H1 (cell line): ENCODE measurements at regions not wholly inside any gene's neighbourhood (a gene's known extent, or its start where the extent isn't known, plus 50 kb on each side); places are given as distances from the start of the nearest gene placed in this dataset.

Experiments
- CTCF ChIA-PET: fragments of 300-600 bp; sonication (Branson Sonifier 250); formaldehyde crosslinking; loops from one replicate; lab custom pipeline; 2021; ENCODE audit not compliant: partially characterized antibody; lab: Charles Lee
- POLR2A ChIA-PET: fragments of 300-600 bp; sonication (Branson Sonifier 250); formaldehyde crosslinking; loops from one replicate; lab custom pipeline; 2021; ENCODE audit warnings: inconsistent platforms; ENCODE audit not compliant: partially characterized antibody; lab: Charles Lee
- DNase-seq, 2 experiments: peaks; one replicate each; pipeline versions ENCODE4 v3.0.0 to v3.0.0-alpha.2; 2010 to 2022; ENCODE audit warnings: low spot score in 2 of 2, low read depth in 1 of 2, mixed read lengths in 1 of 2
- FAIRE-seq: peaks from 2 replicates; lab custom pipeline; 2011; peaks lifted over from hg19 to GRCh38; lab: Jason Lieb, UNC
- H2AFZ ChIP-seq: 2 replicates; pipeline ENCODE4 v1.8.1; 2012; ENCODE audit warnings: low read length, inconsistent platforms
- H2AK5ac ChIP-seq: 2 replicates; pipeline ENCODE4 v1.6.1; 2013; ENCODE audit warnings: low read depth, low read length
- H2BK120ac ChIP-seq: replicated peaks from 2 replicates; pipeline ENCODE3; 2013; ENCODE audit warnings: low read depth, low read length, inconsistent platforms
- H2BK12ac ChIP-seq: 2 replicates; pipeline ENCODE4 v1.6.1; 2013; ENCODE audit warnings: low read depth, low read length
- H2BK15ac ChIP-seq: 2 replicates; pipeline ENCODE4 v1.6.1; 2013; ENCODE audit warnings: low read length
- H2BK20ac ChIP-seq: 2 replicates; pipeline ENCODE4 v1.6.1; 2013; ENCODE audit warnings: low read length
- H2BK5ac ChIP-seq: 2 replicates; pipeline ENCODE4 v1.6.1; 2013; ENCODE audit warnings: low read depth, low read length
- H3K14ac ChIP-seq: 2 replicates; pipeline ENCODE4 v1.6.1; 2013; ENCODE audit warnings: inconsistent platforms; ENCODE audit not compliant: insufficient read length
- H3K18ac ChIP-seq: 2 replicates; pipeline ENCODE4 v1.6.1; 2013; ENCODE audit warnings: low read length; ENCODE audit errors: extremely low read depth
- H3K23ac ChIP-seq: 2 replicates; pipeline ENCODE4 v1.6.1; 2013; ENCODE audit warnings: inconsistent platforms; ENCODE audit not compliant: insufficient read length
- H3K23me2 ChIP-seq: 2 replicates; pipeline ENCODE4 v1.6.1; 2013; ENCODE audit warnings: low read depth, low read length
- H3K27ac ChIP-seq: 2 replicates; pipeline ENCODE4 v1.6.1; 2011; ENCODE audit warnings: low read depth, low read length, inconsistent platforms
- H3K27me3 ChIP-seq, 4 experiments: replicated peaks in 1 of 4; 1 replicate in 1 of 4; 2 replicates in 3 of 4; pipeline versions ENCODE4 v1.6.1 to v1.8.1; 2011 to 2013; ENCODE audit warnings: low read length in 3 of 4, mild to moderate bottlenecking in 3 of 4, inconsistent platforms in 2 of 4, mixed read lengths in 2 of 4, moderate library complexity in 1 of 4; ENCODE audit not compliant: control insufficient read depth in 3 of 4, insufficient read depth in 3 of 4; ENCODE audit errors: extremely low read depth in 1 of 4
- H3K36me3 ChIP-seq, 4 experiments: 2 replicates each; pipeline versions ENCODE4 v1.6.1 to v1.8.1; 2011 to 2013; ENCODE audit warnings: mild to moderate bottlenecking in 4 of 4, low read length in 3 of 4, moderate library complexity in 2 of 4, control low read depth in 1 of 4, inconsistent platforms in 1 of 4; ENCODE audit not compliant: insufficient read depth in 4 of 4, control insufficient read depth in 2 of 4
- H3K4ac ChIP-seq: replicated peaks from 2 replicates; pipeline ENCODE3; 2013; ENCODE audit warnings: low read length, low read depth, mixed read lengths, inconsistent platforms; ENCODE audit not compliant: insufficient read length
- H3K4me1 ChIP-seq, 4 experiments: replicated peaks in 1 of 4; 1 replicate in 1 of 4; 2 replicates in 3 of 4; pipeline versions ENCODE4 v1.6.1 to v1.8.1; 2011 to 2013; ENCODE audit warnings: low read length in 3 of 4, inconsistent platforms in 2 of 4, mixed read lengths in 1 of 4; ENCODE audit not compliant: insufficient read depth in 4 of 4, control insufficient read depth in 3 of 4
- H3K4me2 ChIP-seq, 2 experiments: 2 replicates each; pipeline versions ENCODE4 v1.6.1 to v1.8.1; 2011 to 2013; ENCODE audit warnings: low read depth in 2 of 2, low read length in 2 of 2, control low read depth in 1 of 2, inconsistent platforms in 1 of 2, mild to moderate bottlenecking in 1 of 2; ENCODE audit not compliant: insufficient read depth in 1 of 2
- H3K4me3 ChIP-seq, 4 experiments: fragments of 200-600, 300-600 bp in 1 of 4; sonication (generic), shearing (Covaris generic), sonication (Bioruptor Twin) in 1 of 4; 2 replicates each; pipeline versions ENCODE4 v1.5.1 to v1.8.1; 2011 to 2016; ENCODE audit warnings: low read length in 4 of 4, low read depth in 3 of 4, control low read depth in 2 of 4, inconsistent platforms in 2 of 4, mild to moderate bottlenecking in 2 of 4, mixed read lengths in 1 of 4, moderate library complexity in 1 of 4; ENCODE audit not compliant: insufficient read depth in 2 of 4; ENCODE audit errors: extremely low read depth in 1 of 4
- H3K56ac ChIP-seq: replicated peaks from 2 replicates; pipeline ENCODE3; 2013; ENCODE audit warnings: low read depth, mild to moderate bottlenecking, mixed read lengths, low read length, inconsistent platforms; ENCODE audit not compliant: insufficient read length
- H3K79me1 ChIP-seq: 2 replicates; pipeline ENCODE4 v1.6.1; 2013; ENCODE audit warnings: low read depth, low read length, control low read depth
- H3K79me2 ChIP-seq, 2 experiments: 2 replicates each; pipeline versions ENCODE4 v1.6.1 to v1.8.1; 2012 to 2013; ENCODE audit warnings: low read length in 2 of 2, mild to moderate bottlenecking in 2 of 2, inconsistent platforms in 1 of 2; ENCODE audit not compliant: insufficient read depth in 2 of 2, control insufficient read depth in 1 of 2
- H3K9ac ChIP-seq, 4 experiments: replicated peaks in 1 of 4; 1 replicate in 1 of 4; 2 replicates in 3 of 4; pipeline versions ENCODE4 v1.6.1 to v1.8.1; 2011 to 2013; ENCODE audit warnings: low read depth in 3 of 4, low read length in 3 of 4, control low read depth in 2 of 4, mild to moderate bottlenecking in 2 of 4, moderate library complexity in 2 of 4, inconsistent platforms in 1 of 4; ENCODE audit errors: extremely low read depth in 1 of 4
- H3K9me3 ChIP-seq, 2 experiments: 2 replicates each; pipeline versions ENCODE4 v1.6.1 to v1.8.1; 2012 to 2013; ENCODE audit warnings: mild to moderate bottlenecking in 2 of 2, moderate library complexity in 2 of 2, control low read depth in 1 of 2, inconsistent platforms in 1 of 2, low read depth in 1 of 2, low read length in 1 of 2, mixed read lengths in 1 of 2; ENCODE audit not compliant: insufficient read depth in 2 of 2
- H4K20me1 ChIP-seq, 2 experiments: replicated peaks in 1 of 2; 2 replicates each; pipeline versions ENCODE3 to v1.8.1; 2011 to 2013; ENCODE audit warnings: inconsistent platforms in 2 of 2, low read length in 2 of 2, mild to moderate bottlenecking in 1 of 2; ENCODE audit not compliant: insufficient read depth in 2 of 2, control insufficient read depth in 1 of 2
- H4K5ac ChIP-seq: 2 replicates; pipeline ENCODE4 v1.6.1; 2013; ENCODE audit warnings: low read length, low read depth, mixed read lengths, inconsistent platforms; ENCODE audit not compliant: insufficient read length
- H4K8ac ChIP-seq: 2 replicates; pipeline ENCODE4 v1.8.0; 2013; ENCODE audit warnings: mild to moderate bottlenecking, moderate library complexity, low read length, inconsistent platforms; ENCODE audit not compliant: insufficient read depth; ENCODE audit errors: extremely low read depth
- H4K91ac ChIP-seq: replicated peaks from 2 replicates; pipeline ENCODE3; 2013; ENCODE audit warnings: low read length, mixed read lengths, inconsistent platforms; ENCODE audit not compliant: insufficient read length
- ASH2L ChIP-seq: fragments of 200-600, 300-600 bp; sonication (generic); IDR thresholded peaks from one replicate; pipeline ENCODE4 v1.7.1; 2017; ENCODE audit warnings: low read length
- ATF3 ChIP-seq: IDR thresholded peaks from 2 replicates; pipeline ENCODE4 v1.6.1; 2011; ENCODE audit warnings: low read depth, mild to moderate bottlenecking, low read length; ENCODE audit not compliant: insufficient read depth
- CTCF ChIP-seq, 3 experiments: IDR thresholded peaks; 1 replicate in 2 of 3; 2 replicates in 1 of 3; pipeline versions ENCODE4 v1.5.1 to v1.6.1; 2011; ENCODE audit warnings: low read length in 3 of 3, mild to moderate bottlenecking in 3 of 3, inconsistent platforms in 2 of 3, low read depth in 1 of 3, moderate library complexity in 1 of 3; ENCODE audit not compliant: insufficient read depth in 1 of 3; ENCODE audit errors: control extremely low read depth in 1 of 3
- E2F6 ChIP-seq: IDR thresholded peaks from 2 replicates; pipeline ENCODE4 v1.6.1; 2012; ENCODE audit warnings: inconsistent platforms
- JUN ChIP-seq: IDR thresholded peaks from 2 replicates; pipeline ENCODE4 v1.6.1; 2011; ENCODE audit warnings: low read depth, mild to moderate bottlenecking, improper control_type of control experiment, low read length
- RAD21 ChIP-seq, 2 experiments: IDR thresholded peaks in 1 of 2; conservative IDR thresholded peaks in 1 of 2; 2 replicates each; pipeline ENCODE4 v1.6.1; 2011; ENCODE audit warnings: low read depth in 2 of 2, low read length in 2 of 2, improper control_type of control experiment in 1 of 2, inconsistent platforms in 1 of 2, mild to moderate bottlenecking in 1 of 2, moderate library complexity in 1 of 2
- RBBP5 ChIP-seq: IDR thresholded peaks from 2 replicates; pipeline ENCODE4 v1.7.1; 2012; ENCODE audit warnings: low read depth, mild to moderate bottlenecking, inconsistent platforms, low read length, moderate library complexity, borderline replicate concordance
- RFX5 ChIP-seq: IDR thresholded peaks from 2 replicates; pipeline ENCODE4 v1.6.1; 2011; ENCODE audit warnings: low read depth, low read length, improper control_type of control experiment, borderline replicate concordance
- RNF2 ChIP-seq: fragments of 200-900, 300-1000 bp; sonication (generic); IDR thresholded peaks from 2 replicates; pipeline ENCODE4 v1.7.1; 2016; ENCODE audit warnings: borderline replicate concordance, low read depth, mild to moderate bottlenecking, antibody characterized with exemption, low read length; ENCODE audit not compliant: poor library complexity, severe bottlenecking; ENCODE audit errors: missing control alignments
- TCF12 ChIP-seq: IDR thresholded peaks from 2 replicates; pipeline ENCODE4 v1.6.1; 2011; ENCODE audit warnings: low read depth, mild to moderate bottlenecking, low read length
- WGBS, 2 experiments: shearing (Covaris generic) in 1 of 2; methylation state at CpG; one replicate each; pipeline versions ENCODE4 v1.1.6 to v1.1.7; 2013 to 2015; ENCODE audit warnings: low lambda C conversion rate in 2 of 2, mixed read lengths in 2 of 2, inconsistent platforms in 1 of 2, low coverage in 1 of 2, missing lambda C conversion rate in 1 of 2; ENCODE audit not compliant: insufficient replicate concordance in 2 of 2, insufficient coverage in 1 of 2, insufficient read length in 1 of 2; ENCODE audit errors: extremely low coverage in 1 of 2, missing lambda C conversion rate in 1 of 2; 5-methylcytosine and 5-hydroxymethylcytosine counted together

- Histone ChIP-seq H3K4me1 (peaks cover 0 to 5% (median 0%) of the 10 kb centered on the region in 4 experiments; a peak in 2 of 7 replicates), H3K14ac (no peak overlapping the region), H3K4ac (no peak overlapping the region), H3K23me2 (no peaks in the 10 kb centered on the region), H2AFZ (no peak overlapping the region), H3K4me2 (no peak overlapping the region), H3K23ac (no peak overlapping the region), H3K79me1 (no peaks in the 10 kb centered on the region), H3K9me3 (no peaks in the 10 kb centered on the region), H3K27me3 (no peaks in the 10 kb centered on the region), H3K36me3 (no peaks in the 10 kb centered on the region), H3K18ac (no peak overlapping the region), H3K27ac (no peak overlapping the region), H4K5ac (no peak overlapping the region), H2AK5ac (no peak overlapping the region), H2BK20ac (no peak overlapping the region), H3K56ac (no peak overlapping the region), H2BK12ac (no peak overlapping the region), H4K8ac (no peak overlapping the region), H2BK5ac (no peak overlapping the region), H3K79me2 (no peaks in the 10 kb centered on the region), H3K9ac (no peak overlapping the region), H2BK15ac (no peak overlapping the region), H4K91ac (no peak overlapping the region), H2BK120ac (no peak overlapping the region), H3K4me3 (no peak overlapping the region), H4K20me1 (no peaks in the 10 kb centered on the region)
- ChIA-PET POLR2A (no interaction called here), CTCF (interaction anchor here (1.2 to 1.9 kb wide), 2 partner anchors 12 to 116 kb away, joined by 3 to 4 read pairs; no protein-coding TSS in a partner anchor)
- FAIRE-seq (no peak), DNase-seq (no peak)
- 98% methylated on average over 5 of the region's 5 CpGs; no CpG with 5 or more reads in 1 of the 2 experiments for WGBS, 2 experiments
- TF ChIP-seq RBBP5 (no peak), RAD21 (IDR thresholded peaks at IDR 0.05 in 1 of 2, conservative IDR thresholded peaks at IDR 0.05 in 1 of 2; ENCODE audit: low read depth in 2 of 2, low read length in 2 of 2) (no peak), E2F6 (no peak), JUN (no peak), TCF12 (no peak), RFX5 (no peak), ATF3 (no peak), CTCF (IDR thresholded peaks at IDR 0.05; ENCODE audit: control extremely low read depth in 1 of 3, insufficient read depth in 1 of 3, low read depth in 1 of 3, low read length in 3 of 3) (no peak), ASH2L (no peak), RNF2 (no peak)
Measured at GRCh38 chr17:72423286-72423589, 302.4 kb downstream of the SOX9 start.
